ENCODE measurements at regions not wholly inside any gene's neighbourhood (a gene's known extent, or its start where the extent isn't known, plus 50 kb on each side); places are given as distances from the start of the nearest gene placed in this dataset.

DNA sequence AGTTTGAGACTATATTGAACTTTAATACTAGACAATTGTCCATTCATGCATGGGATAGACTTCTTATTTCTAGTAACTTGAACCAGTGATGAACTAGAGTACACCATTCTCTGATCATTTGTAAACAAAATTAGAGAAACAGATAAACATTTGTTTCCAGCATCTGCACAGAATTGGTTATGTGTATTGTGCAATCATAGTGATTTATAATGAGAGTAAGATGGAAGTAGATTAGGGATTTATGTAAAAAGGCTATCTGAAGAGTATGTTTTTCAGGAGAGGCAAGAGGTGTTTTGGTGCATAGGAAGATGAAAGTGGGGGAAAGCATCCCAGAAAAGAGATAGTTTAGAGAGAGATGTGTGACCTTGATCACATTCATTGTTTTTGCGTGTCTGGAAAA lies 695.0 kb downstream of the SQOR start:
- DNase-seq: no peak

DNA sequence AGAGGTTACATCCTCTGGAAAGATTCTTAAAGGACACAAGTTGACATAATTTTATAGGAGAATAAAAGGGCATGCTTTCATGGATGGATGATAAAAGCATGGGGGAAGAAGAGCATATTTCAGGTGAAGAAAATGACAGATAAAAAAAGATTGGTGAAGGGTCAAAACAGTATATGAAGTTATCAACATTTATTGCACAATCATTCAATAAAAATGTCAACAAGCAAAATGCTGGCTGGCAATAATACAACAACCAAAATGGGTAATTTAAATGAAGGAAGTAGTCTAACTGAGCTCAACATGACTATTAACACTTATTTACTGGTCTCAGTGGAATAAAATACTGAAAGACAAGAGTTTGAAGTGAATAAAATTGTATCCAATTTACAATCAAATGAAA lies 696.7 kb downstream of the SQOR start:
- no peak for DNase-seq

DNA sequence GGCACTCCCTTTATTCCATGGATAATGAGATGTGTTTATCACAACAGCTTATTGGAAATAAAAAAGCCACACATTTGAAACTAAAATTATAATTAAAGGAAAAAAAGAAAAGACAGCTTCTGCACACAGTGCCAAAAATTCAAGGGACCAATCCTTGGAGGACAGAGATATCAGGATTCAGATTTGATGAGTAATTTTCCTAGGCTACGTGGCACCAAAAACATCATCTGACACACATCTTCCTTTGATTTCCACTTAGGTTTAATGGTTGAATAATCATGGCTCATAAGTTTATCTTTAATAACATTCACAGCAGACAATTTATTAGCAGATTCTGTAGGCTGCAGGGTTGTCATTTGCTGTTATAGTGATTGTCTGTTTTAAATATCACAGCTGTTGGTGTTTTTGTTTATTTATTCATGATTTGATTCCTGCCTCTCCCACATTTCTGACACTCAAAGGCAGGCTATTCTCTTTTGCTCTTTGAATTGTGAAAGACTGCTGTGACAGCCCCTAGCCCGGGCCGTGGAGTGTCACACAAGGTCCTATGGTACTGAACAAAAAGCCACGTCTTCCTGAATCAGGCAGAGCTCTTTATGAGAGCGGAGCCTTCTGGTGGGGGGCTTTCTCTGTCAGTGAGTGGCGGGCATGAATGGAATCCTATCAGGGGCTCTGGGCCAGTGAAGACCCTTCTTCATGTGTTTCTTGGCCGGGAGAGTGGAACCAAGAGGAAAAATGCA lies 708.5 kb downstream of the SQOR start:
- DNase-seq: no peak

DNA sequence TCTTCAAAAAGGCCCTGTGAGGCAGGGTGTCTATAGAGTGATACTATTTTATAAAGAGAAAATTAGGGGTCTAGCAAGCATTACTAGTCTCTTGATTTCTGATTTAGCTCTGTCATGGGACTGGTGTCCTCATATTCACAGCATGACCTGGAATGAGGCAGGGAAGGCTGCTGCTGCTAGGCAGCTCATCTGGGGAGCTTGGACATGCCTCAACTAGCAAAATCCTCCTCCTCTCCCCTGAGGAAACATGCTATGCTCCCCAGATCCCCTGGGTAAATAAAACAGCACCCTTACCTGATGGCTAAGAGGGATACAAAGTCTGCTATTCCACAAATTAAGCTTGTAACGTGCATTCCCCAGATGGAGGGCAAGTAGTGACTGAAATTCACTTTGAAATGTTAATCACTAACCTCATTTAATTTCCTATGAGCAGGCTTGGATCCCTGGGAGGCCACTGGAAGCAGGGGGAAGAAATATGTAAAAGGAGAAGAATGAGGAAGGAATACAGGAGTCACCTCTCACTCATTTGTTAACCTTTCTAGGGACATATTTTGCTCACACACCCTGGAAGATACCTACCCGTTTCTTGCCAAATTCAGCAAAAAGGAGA lies 709.4 kb downstream of the SQOR start:
- DNase-seq: no peak

DNA sequence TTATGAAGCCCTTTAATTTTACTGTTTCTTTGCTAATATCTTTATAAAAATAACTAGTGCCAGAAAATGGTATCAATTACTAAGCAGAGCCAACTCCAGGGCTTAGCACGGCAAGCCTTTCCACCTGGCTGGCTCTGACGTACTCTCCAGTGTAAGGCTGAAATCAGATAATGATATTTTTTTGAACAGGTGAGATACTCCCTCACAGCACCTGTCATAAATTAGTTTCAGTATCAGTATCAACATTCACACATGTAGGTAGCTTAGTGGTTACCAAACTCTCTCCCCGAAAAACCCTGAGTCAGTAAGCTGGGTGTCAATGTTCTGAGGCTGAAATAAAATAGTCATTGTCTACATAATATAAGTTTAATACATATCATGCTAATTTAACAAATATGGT lies 710.1 kb downstream of the SQOR start:
- no peak for DNase-seq

DNA sequence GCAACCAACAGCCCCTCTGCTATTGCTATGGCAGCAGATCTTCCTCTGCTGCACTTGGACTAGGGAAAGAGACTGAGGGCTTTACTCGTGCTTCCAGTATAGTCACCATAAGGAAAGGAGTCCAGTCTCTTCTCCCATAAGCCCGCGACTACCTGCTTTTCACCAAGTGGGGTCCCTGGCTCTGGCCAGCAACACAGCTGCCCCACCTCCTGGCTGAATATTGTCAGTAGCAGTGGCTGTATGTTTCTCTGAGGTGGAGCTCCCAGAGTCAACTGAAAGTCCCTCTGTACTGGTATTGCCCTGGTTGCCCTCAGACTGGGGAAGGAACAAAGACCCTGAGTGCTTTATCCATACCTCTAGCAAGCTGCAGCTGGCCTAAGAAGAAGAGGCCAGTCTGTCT lies 719.6 kb downstream of the SQOR start:
- no peak for DNase-seq

DNA sequence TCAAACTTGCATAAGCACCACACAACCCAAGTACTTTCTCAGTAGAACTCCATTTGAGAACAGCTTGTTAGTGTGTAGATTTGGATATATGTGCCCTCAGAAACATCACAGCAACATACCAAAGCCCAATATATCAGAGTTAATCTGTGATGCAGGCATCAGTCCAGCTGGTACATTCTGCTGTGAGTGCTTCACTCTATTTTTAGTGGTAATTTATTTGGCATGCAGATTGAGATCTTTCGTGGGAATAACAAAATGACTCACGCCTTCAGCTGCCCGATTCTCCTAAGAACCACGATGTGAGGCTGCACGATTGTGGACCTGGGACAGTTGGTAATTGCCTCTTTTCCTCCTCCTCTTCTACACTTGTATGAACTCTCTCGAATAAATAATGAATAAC lies 730.7 kb downstream of the SQOR start:
- no peak for DNase-seq

DNA sequence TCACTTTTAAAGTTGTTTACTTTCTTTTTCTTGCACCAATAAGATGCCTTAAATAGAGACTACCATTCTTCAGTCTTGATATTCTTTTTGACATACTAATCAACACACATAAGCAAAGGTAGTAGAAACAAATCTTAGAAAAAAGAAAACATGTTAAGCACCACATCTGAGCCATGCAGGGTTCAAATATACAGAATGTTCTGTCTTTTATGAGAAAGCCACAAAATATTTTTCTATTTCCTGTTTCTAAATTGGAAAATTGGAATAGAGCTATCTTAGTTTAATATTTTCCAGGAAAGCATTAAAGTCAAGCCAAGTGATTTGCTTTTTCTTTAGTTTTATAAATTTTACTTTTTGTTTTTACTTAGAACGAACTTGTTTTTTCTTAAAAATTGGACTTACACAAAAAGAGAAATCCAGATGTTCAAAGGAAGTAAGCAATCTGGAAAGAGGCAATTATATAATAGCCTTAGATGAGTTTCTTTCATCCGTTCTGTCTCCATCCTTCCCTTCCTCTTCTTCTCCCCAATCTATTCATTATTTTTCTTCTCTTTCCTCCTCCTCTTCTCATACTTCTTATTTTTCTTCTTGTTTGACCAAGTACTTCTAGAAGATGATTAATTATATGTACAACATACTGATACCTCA lies 731.7 kb downstream of the SQOR start:
- DNase-seq: no peak

DNA sequence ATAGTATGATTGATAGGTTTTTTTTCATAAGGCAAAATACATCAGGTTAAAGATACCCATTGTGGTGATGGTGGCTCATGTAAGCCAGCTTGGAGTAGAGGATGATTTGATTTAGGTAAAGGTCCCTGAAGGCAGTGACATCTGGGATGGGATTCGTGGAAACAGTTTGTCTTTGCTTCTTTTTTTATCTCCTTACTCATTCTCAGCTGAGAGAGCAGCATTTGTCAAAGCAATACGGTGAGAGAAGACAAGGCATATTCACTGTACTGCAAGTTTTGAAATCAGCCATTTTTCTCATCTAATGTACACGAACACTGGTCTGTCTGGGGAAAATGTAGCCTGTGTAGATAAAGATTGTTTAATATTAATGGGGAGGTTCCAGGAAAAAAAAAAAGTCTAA lies 749.1 kb downstream of the SQOR start:
- no peak for DNase-seq

DNA sequence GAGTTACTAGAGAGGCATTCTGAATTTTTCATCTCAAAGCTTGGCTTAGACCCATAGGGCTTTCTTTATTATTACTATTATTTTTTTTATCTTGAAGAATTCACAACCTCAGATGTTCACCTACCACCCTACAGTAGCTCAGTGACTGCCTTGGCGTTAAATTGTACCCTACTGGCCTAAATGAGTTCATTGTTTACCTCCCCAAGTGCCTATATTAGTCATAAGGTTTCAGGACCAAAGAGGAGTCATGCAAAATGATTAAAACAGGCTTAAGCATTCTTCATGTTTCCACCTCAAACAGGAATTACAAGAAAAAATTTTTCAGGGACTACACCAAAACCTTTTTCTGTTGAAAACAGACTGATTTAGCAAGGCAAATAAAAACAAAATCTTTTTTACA lies 751.5 kb downstream of the SQOR start:
- DNase-seq: no peak

DNA sequence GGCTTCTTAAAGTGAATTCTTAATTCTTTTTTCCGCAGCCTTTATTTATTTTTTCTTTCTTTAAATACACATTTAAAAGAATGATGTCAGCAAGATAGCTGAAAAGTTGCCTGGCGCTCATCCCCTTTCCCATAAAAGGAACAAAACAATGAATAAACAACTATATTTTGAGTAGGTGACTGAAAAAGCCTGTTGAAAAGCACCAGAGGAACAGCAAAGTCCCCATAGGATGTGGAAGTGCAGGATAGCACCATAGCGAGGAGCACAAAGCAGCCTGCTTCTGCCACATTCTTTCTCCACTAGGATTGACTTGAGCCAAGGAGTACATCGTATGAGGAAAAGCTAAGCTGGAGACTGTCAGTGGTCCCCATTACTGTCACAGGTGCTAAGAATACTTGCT lies 754.9 kb downstream of the SQOR start:
- no peak for DNase-seq

DNA sequence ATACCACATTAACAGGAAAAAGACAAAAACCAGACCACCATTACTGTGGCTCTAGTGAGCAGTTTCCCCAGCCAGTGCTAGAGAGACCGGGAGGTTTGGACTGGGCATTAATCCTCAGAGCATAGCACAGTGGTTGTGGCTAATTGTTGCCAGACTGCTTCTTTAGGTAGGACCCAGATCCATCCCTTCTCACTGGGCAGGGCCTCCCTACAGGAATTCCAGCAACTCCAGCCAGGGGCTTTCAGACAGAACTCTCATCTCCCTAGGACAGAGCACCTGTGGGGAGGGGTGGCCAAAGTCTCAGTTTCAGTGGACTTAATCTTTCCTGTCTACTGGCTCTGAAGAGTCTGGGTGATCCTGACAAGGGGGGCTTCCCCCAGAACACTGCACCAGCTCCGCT lies 759.6 kb downstream of the SQOR start:
- DNase-seq: no peak

DNA sequence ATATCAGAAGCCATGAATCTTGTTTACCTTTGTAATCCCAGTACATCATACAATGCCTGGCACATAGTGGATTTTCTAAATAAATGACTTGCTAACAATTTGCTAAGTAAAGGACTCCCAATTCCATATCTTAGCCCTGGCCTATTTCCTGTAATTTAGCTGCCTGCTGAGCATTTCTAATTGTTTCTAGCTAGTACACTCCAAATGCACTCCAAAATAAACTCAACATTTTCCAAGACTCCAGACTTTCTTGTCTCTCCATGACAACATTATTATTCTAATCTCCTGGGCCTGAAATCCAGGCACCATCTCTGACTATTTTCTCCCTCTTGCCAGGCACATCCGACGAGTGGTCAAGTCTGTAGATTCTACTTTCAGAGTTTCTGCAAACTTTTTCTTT lies 773.5 kb downstream of the SQOR start:
- DNase-seq: no peak

DNA sequence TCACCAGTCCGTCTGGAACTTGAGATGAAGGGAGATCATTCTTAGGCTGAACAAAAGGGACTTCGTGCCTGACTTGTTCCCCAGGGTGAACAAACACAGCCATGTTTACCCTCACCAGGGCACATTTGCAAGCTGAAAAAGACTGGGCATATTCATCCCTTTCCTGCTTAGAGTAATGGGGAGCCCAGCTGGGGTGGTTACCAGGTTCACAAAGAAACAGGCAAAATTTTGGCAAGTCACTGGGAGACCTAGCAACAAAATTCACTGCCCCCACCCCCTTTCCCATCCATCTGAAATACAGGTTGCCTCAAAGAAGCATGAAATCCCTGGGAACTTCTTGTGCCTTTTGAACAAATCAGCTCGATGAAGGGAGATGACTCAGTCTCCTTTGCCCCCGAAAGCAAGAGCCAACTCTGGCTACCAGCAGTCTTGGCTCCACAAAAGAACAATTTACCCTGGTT lies 775.0 kb downstream of the SQOR start:
- DNase-seq: no peak

DNA sequence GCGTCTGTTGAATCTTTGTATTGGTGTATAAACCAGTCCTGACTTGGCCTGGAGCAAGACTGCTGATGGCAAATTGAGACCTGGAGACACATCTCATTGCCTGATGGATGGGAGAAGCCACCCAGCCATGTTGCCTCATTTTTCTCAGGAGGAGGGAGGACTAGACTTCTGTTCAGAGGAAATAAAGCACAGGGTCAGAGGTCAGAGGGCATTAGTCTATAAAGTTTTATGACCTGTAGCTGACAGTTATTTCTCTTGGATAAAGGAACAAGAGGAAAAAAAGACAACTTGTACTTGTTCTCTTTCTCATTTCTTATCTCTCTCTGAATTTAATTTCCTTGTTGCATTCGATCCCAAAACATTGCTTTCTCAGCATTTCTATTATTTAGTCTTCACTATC lies 775.9 kb downstream of the SQOR start:
- DNase-seq: no peak

DNA sequence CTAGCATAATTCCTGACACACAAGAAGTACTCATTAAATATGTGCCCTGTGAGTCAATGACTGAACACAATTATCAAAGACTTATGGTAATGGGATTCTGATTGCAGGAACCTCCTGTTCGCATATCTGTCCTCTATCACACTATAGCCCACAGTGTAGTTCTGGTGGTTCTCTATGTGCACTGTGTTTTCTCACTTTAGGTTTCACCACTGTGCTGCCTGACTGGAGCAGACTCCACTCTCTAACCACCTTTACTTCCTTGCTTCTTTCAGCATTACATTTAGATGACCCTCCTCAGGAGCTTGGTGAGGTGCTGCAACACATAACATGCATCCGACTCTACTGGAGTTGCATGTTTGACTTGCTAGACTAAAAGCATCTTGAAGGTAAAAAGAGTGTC lies 777.1 kb downstream of the SQOR start:
- DNase-seq: no peak

DNA sequence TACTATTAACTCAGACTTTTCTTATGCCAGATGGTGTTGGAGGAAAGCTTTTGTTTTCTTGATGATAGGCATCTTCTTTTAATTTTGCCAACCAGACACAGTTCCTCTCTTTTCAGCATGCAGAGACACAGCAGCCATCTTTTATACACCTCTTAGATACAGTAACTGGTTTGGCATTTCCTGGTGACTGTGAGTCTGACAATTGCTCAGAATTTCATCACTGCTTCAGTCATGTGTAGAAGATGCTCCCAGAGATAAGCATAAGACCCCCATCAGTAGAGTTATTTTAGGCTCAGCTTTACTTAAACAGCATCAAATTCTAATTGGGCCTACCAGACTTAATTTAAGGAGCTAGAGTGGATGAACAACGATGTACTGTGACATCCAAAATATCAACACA lies 779.0 kb downstream of the SQOR start:
- no peak for DNase-seq

DNA sequence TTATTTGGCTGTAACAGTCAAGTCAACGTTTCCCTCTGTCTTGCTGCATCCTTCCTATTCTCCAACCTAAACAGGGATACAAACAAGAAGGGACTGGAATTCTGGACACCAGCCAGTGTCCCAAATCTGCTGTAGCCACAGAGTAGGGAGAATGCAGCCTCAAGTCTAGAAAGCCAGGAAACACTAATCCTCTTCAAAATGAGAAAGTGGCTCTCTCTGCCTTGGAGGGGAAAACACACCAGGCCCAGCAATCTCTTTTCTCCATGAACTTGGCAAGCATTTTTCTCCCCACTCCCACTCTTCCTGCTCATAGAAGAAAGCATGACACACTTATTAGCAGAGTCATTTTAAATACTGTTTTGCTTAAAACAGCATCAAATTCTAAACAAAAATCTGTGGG lies 781.7 kb downstream of the SQOR start:
- DNase-seq: no peak

DNA sequence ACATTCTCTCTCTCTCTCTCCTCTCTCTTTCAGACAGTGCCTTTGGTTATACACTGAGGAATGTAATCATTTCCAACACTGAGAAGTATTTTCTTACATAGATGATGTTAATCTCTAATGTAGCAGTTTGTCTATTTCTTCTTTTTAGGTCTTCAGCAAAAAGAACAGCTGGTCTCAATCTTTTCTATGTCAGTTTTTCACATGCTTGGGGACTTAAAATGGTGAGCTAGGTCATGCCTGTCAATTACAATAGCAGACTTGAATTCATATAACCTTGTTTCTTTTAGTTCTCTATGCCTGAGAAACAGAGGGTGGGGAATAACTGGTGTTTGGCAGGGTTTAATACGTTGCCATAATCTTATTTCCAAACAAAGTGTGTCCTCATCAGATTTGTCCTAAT lies 786.2 kb downstream of the SQOR start:
- no peak for DNase-seq

DNA sequence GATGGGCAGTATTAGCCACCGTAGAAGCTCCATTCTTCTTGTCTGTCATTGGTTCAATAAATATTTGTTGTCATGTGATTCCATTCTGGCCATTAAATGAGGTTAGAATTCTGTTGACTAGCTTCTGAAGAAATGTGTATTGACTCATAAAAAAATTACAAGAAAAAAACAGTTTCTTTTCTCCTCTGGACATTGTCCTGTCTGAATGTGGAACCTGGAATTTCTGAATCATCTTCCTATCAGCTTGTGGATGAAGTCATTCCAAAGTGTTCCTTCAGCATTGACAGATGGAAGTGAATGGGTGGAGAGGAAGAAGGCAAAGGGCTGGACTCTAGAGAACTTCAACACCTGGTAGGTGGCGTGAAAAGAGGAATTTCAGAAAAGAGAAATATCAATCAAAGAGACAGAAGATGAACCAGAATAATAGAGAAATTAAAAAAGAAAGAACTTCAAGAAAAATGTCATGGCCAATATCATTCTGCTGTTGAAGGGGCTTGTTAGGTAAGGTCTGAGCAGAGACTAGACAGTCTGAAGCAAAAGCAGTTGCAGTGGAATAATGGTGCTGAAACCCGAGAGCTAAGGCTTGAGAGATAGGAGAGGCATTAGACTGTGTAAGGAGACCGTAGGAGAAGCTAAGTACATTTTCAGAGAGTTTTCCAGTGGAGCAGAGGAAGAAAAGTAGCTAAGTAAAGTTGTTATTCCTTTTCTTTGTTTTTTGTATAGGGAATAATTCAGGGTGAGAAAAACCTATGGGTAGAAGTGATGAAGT lies 806.6 kb downstream of the SQOR start:
- DNase-seq: no peak

DNA sequence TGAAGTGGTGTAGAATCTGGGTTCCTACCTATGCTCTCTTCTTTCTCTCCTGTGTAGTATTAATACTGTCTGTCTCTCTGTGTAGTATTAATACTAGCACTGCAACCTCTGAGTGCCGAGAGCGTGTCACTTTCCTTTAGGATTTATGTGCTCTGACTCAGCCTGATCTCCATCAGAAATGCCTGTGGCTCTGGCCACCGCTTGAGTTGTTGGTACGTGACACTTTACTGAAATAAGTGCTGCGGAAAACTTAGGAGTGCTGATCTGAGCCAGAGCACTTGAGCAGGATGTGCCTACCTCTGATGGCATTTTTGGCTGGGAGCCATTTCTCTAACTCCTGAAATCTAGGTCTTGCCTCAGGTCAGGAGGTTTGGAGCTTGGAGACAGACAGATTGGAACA lies 807.4 kb downstream of the SQOR start:
- DNase-seq: no peak

DNA sequence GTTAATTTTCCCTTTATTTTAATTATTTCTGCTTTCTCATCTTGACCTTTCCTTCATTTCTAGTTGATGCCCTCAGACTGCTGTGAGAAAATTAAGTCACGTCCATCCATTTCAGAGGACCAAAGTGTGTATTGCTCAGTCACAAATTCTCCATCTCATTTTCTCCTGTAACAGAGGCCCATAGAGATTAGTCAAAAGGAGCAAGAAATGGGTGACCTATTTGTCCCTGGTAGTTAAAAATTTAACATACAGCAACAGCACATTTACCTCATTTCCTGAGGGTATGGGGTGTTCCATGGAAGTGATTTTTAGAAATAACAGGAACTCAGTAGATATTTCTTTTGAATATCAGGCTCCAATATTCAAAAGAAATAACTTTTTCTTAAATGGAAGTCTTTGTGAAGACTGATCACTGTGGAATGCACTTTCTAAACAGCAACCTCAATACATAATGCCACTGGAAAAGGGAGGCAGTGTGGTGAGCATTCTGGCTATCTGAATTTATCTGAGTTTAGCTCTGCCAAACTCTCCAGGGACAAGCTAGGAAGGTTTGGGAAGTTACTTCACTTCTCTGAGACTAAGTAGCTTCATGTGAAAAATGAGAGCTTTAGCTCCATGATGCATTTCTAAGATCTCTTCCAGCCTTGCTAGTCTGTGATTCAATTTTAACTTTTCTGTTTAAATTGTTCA lies 808.2 kb downstream of the SQOR start:
- no peak for DNase-seq

All from GDM1 (cell line).